GM12873 (cell line): ENCODE measurements at regions not wholly inside any gene's neighbourhood (a gene's known extent, or its start where the extent isn't known, plus 50 kb on each side); places are given as distances from the start of the nearest gene placed in this dataset.
A peak's percentile ranks its signal among the peaks of the same experiment; 100 is the strongest.

Source experiments
- TF ChIP-seq, protein P1 (sequence below): IDR thresholded peaks from 2 replicates; pipeline ENCODE4 v1.5.1; 2012; ENCODE audit warnings: low read depth, mild to moderate bottlenecking, moderate library complexity, low read length, control low read depth; ENCODE audit not compliant: insufficient read depth; ENCODE audit errors: missing control alignments

DNA sequence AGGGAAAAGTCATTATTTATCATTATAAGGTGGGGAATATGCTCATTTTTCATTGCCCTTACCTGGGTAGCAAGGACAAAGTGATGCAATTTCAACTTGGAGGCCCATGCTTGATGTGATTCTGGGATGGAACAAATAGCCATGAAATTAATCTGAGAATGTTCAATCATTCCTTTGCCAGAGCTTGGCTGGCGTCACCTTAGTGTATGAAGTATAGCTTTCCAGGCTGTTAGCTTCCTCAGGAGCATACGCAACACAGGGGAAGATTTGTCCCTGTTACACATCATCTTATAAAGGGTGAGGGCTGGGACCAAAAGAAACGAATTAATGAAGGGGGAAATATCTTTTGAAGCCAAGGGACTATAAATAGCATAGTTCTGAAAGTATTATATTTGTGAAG, 91.4 kb upstream of the DEPDC1 start:
- TF ChIP-seq, protein P1, sequence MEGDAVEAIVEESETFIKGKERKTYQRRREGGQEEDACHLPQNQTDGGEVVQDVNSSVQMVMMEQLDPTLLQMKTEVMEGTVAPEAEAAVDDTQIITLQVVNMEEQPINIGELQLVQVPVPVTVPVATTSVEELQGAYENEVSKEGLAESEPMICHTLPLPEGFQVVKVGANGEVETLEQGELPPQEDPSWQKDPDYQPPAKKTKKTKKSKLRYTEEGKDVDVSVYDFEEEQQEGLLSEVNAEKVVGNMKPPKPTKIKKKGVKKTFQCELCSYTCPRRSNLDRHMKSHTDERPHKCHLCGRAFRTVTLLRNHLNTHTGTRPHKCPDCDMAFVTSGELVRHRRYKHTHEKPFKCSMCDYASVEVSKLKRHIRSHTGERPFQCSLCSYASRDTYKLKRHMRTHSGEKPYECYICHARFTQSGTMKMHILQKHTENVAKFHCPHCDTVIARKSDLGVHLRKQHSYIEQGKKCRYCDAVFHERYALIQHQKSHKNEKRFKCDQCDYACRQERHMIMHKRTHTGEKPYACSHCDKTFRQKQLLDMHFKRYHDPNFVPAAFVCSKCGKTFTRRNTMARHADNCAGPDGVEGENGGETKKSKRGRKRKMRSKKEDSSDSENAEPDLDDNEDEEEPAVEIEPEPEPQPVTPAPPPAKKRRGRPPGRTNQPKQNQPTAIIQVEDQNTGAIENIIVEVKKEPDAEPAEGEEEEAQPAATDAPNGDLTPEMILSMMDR = no peak

DNA sequence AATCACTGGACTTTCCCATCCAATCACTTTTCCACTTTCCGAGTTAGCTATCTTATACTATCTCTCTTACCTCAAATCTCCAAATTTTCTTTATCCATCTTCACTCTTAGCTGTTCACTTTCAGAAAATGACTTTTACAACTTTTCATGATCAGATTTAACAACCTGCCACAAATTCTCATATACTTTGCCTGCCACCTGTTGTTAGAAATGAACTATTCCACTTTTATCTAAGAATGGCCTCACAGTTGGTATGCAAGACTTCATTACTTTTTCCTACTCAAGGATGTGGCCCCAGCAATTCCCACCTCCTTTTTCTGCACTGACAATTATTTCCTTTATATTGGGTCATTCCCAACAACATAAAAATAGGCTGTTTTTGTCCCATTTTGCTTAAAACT, 93.6 kb upstream of the DEPDC1 start:
- TF ChIP-seq, protein P1 = no peak

DNA sequence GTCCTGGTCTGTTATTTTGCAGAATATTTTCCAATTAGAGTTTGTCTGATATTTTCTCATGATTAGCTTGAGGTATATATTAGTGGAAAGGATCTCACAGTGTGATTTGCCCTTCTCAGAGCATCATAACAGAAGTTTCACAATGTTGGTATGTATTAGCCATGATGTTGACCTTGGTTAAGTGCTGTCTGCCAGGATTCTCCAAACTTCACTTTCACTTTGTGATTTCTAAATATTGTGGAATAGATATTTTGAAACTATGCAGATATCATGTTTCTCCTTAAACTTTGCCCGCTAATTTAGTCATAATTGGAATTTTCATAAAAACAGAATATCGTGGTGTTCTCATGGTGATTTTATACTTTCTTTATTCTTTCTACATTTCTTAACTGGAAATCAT, 98.0 kb upstream of the DEPDC1 start:
- TF ChIP-seq, protein P1 = no peak

DNA sequence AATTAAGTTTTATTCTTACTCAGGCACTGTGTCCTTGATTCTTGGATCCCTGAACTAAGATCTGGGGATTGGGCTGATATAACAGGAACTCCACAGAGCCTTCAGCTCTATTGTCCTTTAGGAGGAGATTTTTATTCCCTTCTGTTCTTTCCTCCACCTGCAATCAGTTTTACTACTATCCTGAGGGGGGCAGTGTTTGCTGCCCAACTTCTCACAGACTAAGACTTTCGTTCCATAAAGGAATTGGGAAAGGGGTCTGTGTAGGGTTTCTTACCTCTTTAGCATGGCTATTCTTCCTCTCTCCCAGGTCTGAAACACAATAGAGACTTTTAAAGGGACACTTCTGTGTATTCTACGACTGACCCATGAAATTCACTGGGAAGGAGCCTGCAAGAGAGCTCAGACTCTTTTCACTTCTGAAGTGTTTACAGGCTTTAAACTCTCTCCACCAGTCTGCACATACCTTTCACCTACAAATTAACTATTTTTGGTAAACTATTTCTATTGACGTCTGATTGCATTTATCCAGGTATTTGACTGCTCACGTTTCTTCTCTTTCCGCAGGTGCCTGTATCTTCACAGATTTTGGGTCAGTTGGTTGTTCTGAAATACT, 103.3 kb upstream of the DEPDC1 start:
- TF ChIP-seq, protein P1 = peak; percentile 52

DNA sequence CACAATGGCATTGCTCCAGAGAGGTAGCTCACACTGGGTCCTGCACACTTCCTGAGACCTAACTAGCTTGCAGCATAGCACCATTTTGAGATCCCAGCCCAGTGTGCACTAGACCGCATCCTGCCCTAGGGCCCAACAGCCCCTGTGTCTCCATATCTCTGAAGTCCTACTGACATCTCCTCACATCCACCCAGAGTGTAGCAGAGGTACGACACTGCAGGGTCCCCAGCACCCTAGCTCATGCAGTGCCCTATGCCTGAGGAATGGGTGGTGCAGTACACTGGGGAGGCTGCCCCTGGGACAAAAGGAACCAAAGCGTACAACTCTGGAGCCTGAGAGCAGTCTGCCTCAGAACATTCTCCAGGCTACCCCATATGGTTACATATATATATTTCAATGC, 111.4 kb upstream of the DEPDC1 start:
- TF ChIP-seq, protein P1 = no peak

DNA sequence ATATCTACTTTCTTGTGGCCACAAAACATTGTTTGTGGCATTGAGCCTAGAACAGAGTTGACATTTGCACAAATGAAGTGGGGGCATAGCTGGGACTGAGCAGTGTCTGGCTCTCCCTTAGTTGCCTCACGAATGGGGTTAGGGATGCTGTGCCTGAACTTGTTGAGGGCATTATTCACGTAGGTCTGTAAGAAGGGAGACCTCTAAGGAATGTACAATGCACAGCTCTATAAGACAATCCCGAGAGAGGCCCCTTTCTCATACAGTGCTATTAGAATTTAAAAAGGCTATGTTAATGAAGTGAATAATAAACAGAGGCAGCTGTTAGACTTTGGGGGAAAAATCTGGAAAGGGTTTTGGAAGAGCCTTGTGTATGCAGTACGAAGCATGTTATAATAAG, 118.4 kb upstream of the DEPDC1 start:
- TF ChIP-seq, protein P1 = no peak

DNA sequence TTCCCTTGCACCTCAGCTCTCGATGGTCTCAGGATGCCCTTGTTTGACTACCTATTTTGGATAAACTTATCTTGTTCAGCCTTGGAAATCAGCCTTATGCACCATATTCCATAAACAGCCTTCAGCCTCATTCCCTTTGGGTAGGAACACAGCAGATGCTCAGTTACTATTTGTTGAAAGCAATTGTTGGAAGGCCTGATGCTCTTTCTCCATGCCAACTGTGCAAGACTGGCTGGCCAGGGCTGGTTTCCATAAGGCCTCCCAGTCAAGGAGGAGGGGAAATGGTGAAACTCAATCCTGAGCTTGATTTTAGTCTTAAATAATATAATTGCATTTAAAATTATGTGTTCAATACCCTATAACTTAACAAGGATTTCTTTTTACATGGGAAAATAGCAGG, 121.1 kb upstream of the DEPDC1 start:
- TF ChIP-seq, protein P1 = no peak
